Glutamatergic neuron (in vitro differentiated cells): ENCODE measurements at regions not wholly inside any gene's neighbourhood (a gene's known extent, or its start where the extent isn't known, plus 50 kb on each side); places are given as distances from the start of the nearest gene placed in this dataset.

Source experiments
- DNase-seq: peaks from one replicate; pipeline ENCODE4 v3.0.0; 2022
- H3K27ac Mint-ChIP-seq: one replicate; pipeline ENCODE4 v1.8.0; 2020; ENCODE audit warnings: mild to moderate bottlenecking, mixed read lengths, inconsistent platforms; ENCODE audit not compliant: unreplicated experiment
- H3K27me3 Mint-ChIP-seq: one replicate; pipeline ENCODE4 v1.8.0; 2020; ENCODE audit warnings: mild to moderate bottlenecking, moderate library complexity, mixed read lengths, inconsistent platforms; ENCODE audit not compliant: unreplicated experiment
- H3K36me3 Mint-ChIP-seq: one replicate; pipeline ENCODE4 v1.8.0; 2020; ENCODE audit warnings: mild to moderate bottlenecking, mixed read lengths, inconsistent platforms; ENCODE audit not compliant: unreplicated experiment
- H3K4me1 Mint-ChIP-seq: one replicate; pipeline ENCODE4 v1.8.0; 2020; ENCODE audit warnings: mild to moderate bottlenecking, low read depth, mixed read lengths, inconsistent platforms; ENCODE audit not compliant: unreplicated experiment
- H3K4me3 Mint-ChIP-seq: one replicate; pipeline ENCODE4 v1.8.0; 2020; ENCODE audit warnings: mild to moderate bottlenecking, mixed read lengths, inconsistent platforms; ENCODE audit not compliant: unreplicated experiment
- H3K9me3 Mint-ChIP-seq: one replicate; pipeline ENCODE4 v1.8.0; 2020; ENCODE audit warnings: mild to moderate bottlenecking, moderate library complexity, mixed read lengths, inconsistent platforms; ENCODE audit not compliant: unreplicated experiment
- CTCF ChIP-seq: fragments of 200-600 bp; sonication (generic); IDR thresholded peaks from one replicate; pipeline ENCODE4 v1.5.0; 2021; ENCODE audit not compliant: partially characterized antibody, unreplicated experiment

GRCh38 chr6:126662966-126663365 lies 323.1 kb downstream of the CENPW start:
- Mint-ChIP-seq H3K27ac (no peak overlapping the region), H3K4me3 (no peak overlapping the region), H3K36me3 (no peaks in the 10 kb centered on the region), H3K4me1 (no peaks in the 10 kb centered on the region), H3K27me3 (no peaks in the 10 kb centered on the region), H3K9me3 (no peaks in the 10 kb centered on the region)
- no peak for TF ChIP-seq CTCF
- no peak for DNase-seq

GRCh38 chr6:126664271-126664670 lies 324.4 kb downstream of the CENPW start:
- no peaks in the 10 kb centered on the region for H3K36me3 Mint-ChIP-seq
- DNase-seq: no peak
- no peaks in the 10 kb centered on the region for H3K27me3 Mint-ChIP-seq
- H3K4me3 Mint-ChIP-seq: no peak overlapping the region
- H3K9me3 Mint-ChIP-seq: no peaks in the 10 kb centered on the region
- no peak for TF ChIP-seq CTCF
- H3K27ac Mint-ChIP-seq: no peak overlapping the region
- H3K4me1 Mint-ChIP-seq: no peaks in the 10 kb centered on the region

- Mint-ChIP-seq H3K36me3 (no peaks in the 10 kb centered on the region), H3K27ac (no peak overlapping the region), H3K4me3 (no peak overlapping the region), H3K9me3 (no peaks in the 10 kb centered on the region), H3K27me3 (no peaks in the 10 kb centered on the region), H3K4me1 (no peaks in the 10 kb centered on the region)
- no peak for TF ChIP-seq CTCF
- DNase-seq: no peak
These were observed 325.6 kb downstream of the CENPW start for GRCh38 chr6:126665551-126665950.

GRCh38 chr6:126667071-126667470 lies 327.2 kb downstream of the CENPW start:
- no peaks in the 10 kb centered on the region for H3K4me1 Mint-ChIP-seq
- no peak overlapping the region for H3K27ac Mint-ChIP-seq
- H3K36me3 Mint-ChIP-seq: no peaks in the 10 kb centered on the region
- DNase-seq: no peak
- no peak for TF ChIP-seq CTCF
- no peaks in the 10 kb centered on the region for H3K9me3 Mint-ChIP-seq
- no peak overlapping the region for H3K4me3 Mint-ChIP-seq
- H3K27me3 Mint-ChIP-seq: no peaks in the 10 kb centered on the region

- Mint-ChIP-seq H3K9me3 (no peaks in the 10 kb centered on the region), H3K36me3 (no peaks in the 10 kb centered on the region), H3K4me3 (no peak overlapping the region), H3K27me3 (no peaks in the 10 kb centered on the region), H3K4me1 (no peaks in the 10 kb centered on the region), H3K27ac (no peak overlapping the region)
- no peak for TF ChIP-seq CTCF
- DNase-seq: no peak
These were observed 327.8 kb downstream of the CENPW start for GRCh38 chr6:126667728-126668127.
